22Rv1 (cell line): ENCODE measurements at regions not wholly inside any gene's neighbourhood (a gene's known extent, or its start where the extent isn't known, plus 50 kb on each side); places are given as distances from the start of the nearest gene placed in this dataset.
"Not testable (repeated sequence)": the region's sequence is repeated elsewhere in the genome, so short reads cannot be mapped to it uniquely, and the experiment has no call there.

Experiments
- H3K27ac ChIP-seq: fragments of 450-650 bp; 2 replicates; pipeline ENCODE4 v1.5.1; 2017
- CTCF ChIP-seq: fragments of 450-650 bp; IDR thresholded peaks from 2 replicates; pipeline ENCODE4 v1.5.1; 2017; ENCODE audit warnings: mild to moderate bottlenecking
- ZFX ChIP-seq: fragments of 450-650 bp; IDR thresholded peaks from 2 replicates; pipeline ENCODE4 v1.6.1; 2017; ENCODE audit warnings: antibody characterized with exemption, borderline replicate concordance

GRCh38 chr19:23543351-23543750, 143.7 kb downstream of the ZNF675 start:
- TF ChIP-seq ZFX (no peak), CTCF (no peak)
- H3K27ac ChIP-seq = no peak overlapping the region

GRCh38 chr19:23542562-23542961, 144.4 kb downstream of the ZNF675 start:
- TF ChIP-seq CTCF (no peak), ZFX (no peak)
- H3K27ac ChIP-seq = no peak overlapping the region

- H3K27ac ChIP-seq = no peak overlapping the region
- no peak for TF ChIP-seq CTCF
- no peak for TF ChIP-seq ZFX
Observed at GRCh38 chr19:23541991-23542390, 145.0 kb downstream of the ZNF675 start.

GRCh38 chr19:23540180-23540579, 144.9 kb upstream of the ZNF91 start:
- not testable (repeated sequence) for H3K27ac ChIP-seq

- H3K27ac ChIP-seq = no peak overlapping the region
- TF ChIP-seq CTCF = no peak
- no peak for TF ChIP-seq ZFX
Observed at GRCh38 chr19:23539499-23539898, 144.2 kb upstream of the ZNF91 start.

- H3K27ac ChIP-seq = not testable (repeated sequence)
Observed at GRCh38 chr19:23537136-23537535, 141.9 kb upstream of the ZNF91 start.

- H3K27ac ChIP-seq = not testable (repeated sequence)
Observed at GRCh38 chr19:23536341-23536740, 141.1 kb upstream of the ZNF91 start.

GRCh38 chr19:23535901-23536300, 140.6 kb upstream of the ZNF91 start:
- H3K27ac ChIP-seq = not testable (repeated sequence)

- H3K27ac ChIP-seq = not testable (repeated sequence)
Observed at GRCh38 chr19:23533441-23533840, 138.2 kb upstream of the ZNF91 start.

GRCh38 chr19:23531976-23532375, 136.7 kb upstream of the ZNF91 start:
- no peak for TF ChIP-seq ZFX
- no peak for TF ChIP-seq CTCF
- H3K27ac ChIP-seq = no peak overlapping the region
